ENCODE measurements at regions not wholly inside any gene's neighbourhood (a gene's known extent, or its start where the extent isn't known, plus 50 kb on each side); places are given as distances from the start of the nearest gene placed in this dataset.

- no peak for TF ChIP-seq CTCF (IDR thresholded peaks at IDR 0.05; ENCODE audit: low read length)
- TF ChIP-seq EZH2 (optimal IDR thresholded peaks at IDR 0.05; ENCODE audit: low read depth, low read length): no peak
- TF ChIP-seq EZH2phosphoT487 (IDR thresholded peaks at IDR 0.05; ENCODE audit: low read length): no peak
Measured at GRCh38 chr15:66928784-66929183, 136.6 kb upstream of the SMAD3 start.

All from MM.1S (cell line).